GM21717 (cell line): ENCODE measurements at regions not wholly inside any gene's neighbourhood (a gene's known extent, or its start where the extent isn't known, plus 50 kb on each side); places are given as distances from the start of the nearest gene placed in this dataset.
"Not testable (repeated sequence)": the region's sequence is repeated elsewhere in the genome, so short reads cannot be mapped to it uniquely, and the experiment has no call there.

Experiments
- ATAC-seq: cut with Tn5 transposase; IDR thresholded peaks from one replicate; pipeline ENCODE4 v1.9.1; 2021; ENCODE audit warnings: mild to moderate bottlenecking, moderate library complexity; ENCODE audit not compliant: unreplicated experiment

GRCh38 chrX:124690495-124690894 lies 344.1 kb downstream of the SH2D1A start:
- no peak for ATAC-seq

GRCh38 chrX:124699876-124700275 lies 353.5 kb downstream of the SH2D1A start:
- no peak for ATAC-seq

DNA sequence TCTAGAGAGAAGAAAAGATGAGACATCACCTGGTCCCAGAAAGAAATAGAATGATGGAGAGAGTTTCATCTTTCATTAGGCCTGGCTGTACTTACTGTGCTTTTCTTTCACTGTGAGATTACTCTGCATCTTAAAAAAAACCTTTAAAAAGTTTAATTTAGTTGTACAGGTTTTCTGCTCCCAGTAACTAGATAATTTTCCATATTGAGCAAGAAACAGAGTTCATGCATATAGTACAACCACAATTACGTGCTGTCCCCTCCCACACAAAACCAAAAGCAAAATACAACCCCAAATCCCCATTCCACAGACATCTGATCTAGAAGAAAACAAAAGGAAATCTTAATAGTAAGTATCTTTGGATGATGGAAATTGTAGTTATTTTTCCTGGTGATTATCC lies 371.2 kb downstream of the SH2D1A start:
- no peak for ATAC-seq

DNA sequence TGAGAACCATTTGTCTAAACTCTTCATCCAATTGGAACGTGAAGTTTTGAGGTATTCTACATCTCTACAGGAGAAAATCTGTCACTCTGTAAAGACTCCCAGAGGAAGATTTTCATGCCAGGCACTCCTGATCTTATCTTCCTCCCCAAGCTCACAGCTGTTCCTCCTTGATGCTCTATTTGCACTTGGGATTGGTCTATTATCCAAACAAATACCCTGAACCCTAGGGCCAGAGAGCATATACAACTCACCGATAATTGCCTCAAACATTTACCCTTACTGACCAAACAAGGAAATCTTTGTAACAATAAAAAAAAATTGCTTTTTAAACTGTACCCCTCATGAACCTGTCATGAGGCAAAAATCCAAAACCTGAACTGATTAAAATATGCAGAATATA lies 372.7 kb downstream of the SH2D1A start:
- no peak for ATAC-seq

DNA sequence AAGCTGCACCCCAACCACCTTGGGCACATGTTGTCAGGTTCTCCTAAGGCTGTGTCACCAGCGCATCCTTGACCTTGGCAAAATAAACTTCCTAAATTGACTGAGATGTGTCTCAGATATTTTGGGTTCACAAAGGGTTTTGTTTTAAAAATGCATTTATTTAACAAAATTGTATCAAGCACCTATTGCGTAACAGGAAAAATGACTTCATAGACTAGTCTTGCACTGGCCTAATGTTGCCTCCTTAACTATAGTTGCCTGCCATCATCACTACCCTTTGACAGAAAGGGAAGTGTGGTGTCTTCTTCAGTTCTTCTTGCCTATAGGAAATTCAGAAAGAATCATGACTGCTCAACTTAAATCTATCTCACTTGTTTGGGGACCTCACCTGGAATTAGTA lies 374.2 kb downstream of the SH2D1A start:
- ATAC-seq: no peak

DNA sequence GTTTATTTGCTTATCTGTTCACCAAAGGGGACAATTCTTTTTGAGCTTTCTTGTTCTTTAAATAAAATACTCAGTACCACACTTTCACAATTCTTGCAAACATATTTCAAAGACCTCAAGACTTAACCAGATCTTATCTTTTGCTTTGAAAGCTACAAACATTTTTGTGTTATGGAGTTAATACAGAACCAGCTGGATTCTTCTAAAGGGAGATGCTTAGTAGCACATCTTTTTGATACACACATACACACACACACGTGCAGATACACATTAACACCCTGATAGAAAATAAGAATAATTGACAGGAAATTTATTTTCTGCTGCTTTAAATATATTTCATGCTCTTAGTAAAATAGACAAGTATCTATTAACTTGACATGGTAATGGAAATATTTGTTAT lies 379.1 kb downstream of the SH2D1A start:
- no peak for ATAC-seq

- no peak for ATAC-seq
Observed at GRCh38 chrX:124726292-124726691, 379.9 kb downstream of the SH2D1A start.

- ATAC-seq: no peak
Observed at GRCh38 chrX:124726881-124727280, 380.5 kb downstream of the SH2D1A start.

DNA sequence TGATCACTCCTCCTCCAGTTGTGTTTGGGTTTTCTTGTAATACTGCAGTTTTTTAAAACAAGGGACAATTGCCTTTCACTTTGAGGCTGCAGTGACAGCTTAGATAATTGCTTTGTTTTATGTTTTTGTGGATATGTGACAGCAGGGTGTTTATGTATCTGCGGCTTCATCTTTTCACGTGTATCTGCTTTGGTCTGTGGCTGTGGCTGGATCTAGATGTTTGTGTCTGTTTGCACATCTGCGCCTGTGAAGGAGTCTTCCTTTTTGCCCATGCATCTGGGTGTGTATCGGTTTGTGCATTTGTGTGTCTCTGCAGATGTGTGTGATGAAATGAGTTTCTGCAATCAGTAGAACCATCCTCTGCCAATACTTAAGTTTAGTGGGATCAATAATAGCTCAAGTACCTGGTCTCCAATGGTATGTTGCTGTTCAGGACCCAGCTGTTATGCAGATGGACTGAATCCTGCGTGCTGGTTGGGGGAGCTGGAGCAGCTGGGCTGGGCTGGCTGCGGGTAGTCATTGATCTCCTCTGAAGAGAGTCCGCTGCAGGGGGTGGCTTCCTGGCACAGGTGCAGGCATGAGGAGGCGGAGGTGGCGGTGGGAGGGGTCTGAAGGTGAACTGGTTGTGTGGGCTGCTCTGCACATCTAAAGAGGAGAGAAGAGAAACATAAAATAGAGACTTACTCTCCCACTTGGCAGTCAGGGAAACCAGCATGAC lies 390.3 kb downstream of the SH2D1A start:
- ATAC-seq: no peak

DNA sequence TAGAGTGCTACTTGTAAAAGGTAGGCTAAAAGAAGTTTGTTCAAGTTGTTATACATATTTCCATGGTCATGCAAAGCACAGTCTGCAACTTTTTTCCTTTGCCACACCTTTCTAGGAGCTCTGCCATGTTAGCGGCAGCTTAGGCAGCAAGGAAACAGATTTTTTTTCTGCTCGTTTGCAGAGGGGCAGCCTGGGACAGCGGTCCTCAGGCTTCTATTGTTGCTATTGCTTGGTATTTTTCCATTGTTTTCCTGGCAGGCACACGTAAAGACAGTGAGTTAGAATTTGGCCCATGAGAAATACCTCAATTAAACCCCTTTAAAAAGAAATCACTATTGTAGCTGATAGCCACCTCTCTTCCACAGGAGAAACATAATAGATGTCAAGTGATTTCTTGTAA lies 391.4 kb downstream of the SH2D1A start:
- no peak for ATAC-seq

DNA sequence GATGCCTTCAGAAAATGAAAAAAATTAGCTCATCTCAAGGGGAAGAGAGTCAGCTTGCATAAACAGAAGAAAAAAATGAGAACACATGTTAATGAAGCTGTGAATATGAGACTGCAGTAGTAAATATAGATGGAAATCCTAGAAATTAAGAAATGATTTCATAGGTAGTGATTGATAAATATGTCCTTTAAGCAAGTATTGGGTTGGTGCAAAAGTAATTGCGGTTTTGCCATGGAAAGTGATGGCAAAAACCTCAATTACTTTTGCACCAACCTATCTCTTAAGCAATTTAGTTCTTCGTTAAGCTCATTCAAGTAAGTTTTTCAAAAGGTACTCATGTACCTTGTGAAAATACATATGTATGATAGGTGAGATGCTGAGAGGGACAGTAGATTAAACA lies 400.9 kb downstream of the SH2D1A start:
- ATAC-seq: no peak

DNA sequence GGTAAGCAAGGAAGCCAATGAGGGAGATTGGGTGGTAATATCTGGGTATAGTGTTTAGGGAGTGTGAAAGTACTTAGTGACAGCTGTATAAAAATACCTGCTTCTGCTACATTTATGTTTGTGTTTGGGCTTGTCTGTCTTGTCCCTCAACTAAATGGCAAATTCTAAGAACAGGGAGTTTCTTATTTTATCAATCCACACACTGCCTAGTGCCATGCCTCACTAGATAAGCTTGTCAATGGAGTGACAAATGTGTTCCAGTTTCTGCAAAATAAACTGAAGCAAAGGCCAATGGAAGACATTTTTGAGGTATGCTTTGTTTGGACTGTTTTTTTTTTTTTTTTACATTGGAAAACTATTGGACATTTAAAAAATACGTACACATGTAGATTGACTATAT lies 418.0 kb downstream of the SH2D1A start:
- ATAC-seq: no peak

DNA sequence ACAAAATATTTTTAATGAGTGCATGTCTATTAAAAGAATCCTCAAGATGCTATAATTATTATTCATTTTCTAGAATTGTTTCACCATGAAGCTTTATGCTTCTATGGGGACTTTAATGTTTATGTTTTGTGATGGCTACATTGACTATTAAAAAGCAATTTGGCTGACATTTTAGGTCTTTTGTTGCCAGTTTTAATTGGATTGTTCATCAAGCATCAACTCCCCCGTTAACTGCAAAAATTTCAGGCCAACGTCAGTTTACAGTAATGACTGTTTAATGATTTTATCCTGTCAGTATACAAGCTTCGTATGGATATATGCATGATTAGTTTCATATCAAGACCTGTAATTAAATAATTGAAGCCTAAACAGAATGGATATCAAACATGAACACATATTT lies 422.8 kb downstream of the SH2D1A start:
- ATAC-seq: no peak

DNA sequence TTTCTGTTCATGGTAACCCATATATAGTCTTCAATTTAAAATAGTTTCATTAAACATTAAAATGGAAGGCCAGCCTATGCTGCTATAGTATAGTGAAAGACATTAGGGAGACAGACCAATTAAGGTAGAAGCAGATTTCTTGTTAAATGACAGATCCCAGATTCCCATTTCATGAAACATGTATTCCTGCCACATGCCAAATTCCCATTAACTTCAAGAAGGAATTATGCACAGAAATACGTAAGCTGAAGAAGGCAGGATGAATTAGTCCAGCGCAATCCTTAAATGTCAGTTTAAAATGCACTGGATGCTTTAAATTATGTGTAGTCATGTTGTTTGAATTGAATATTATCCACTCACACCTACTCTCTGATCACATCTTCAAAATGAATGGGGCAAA lies 424.9 kb downstream of the SH2D1A start:
- ATAC-seq: no peak

GRCh38 chrX:124788253-124788652 lies 441.9 kb downstream of the SH2D1A start:
- not testable (repeated sequence) for ATAC-seq

- not testable (repeated sequence) for ATAC-seq
Observed at GRCh38 chrX:124789874-124790273, 443.5 kb downstream of the SH2D1A start.

GRCh38 chrX:124791492-124792095 lies 445.2 kb downstream of the SH2D1A start:
- no peak for ATAC-seq

GRCh38 chrX:124796989-124797388 lies 450.6 kb downstream of the SH2D1A start:
- ATAC-seq: no peak

DNA sequence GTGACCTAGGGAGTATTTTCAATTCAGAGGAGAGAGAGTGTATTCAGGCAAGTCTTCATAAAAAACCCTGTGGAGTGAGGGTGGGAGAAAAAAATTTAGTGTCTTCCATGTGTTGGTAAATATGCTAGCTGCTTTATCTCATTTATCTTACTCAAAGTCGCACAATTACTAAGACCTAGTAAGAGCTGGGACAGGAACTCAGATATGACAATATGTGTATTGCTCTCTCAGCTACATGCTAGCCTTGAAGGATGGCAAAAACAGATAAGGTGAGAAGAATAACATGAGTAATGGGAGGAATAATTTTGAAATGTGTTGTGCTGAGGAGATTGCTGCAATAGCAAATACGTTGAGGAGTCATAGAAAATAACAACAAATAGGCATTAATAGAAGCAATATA lies 458.6 kb downstream of the SH2D1A start:
- ATAC-seq: no peak

GRCh38 chrX:124805486-124805885 lies 459.1 kb downstream of the SH2D1A start:
- ATAC-seq: no peak

GRCh38 chrX:124814106-124814505 lies 467.7 kb downstream of the SH2D1A start:
- no peak for ATAC-seq

GRCh38 chrX:124818033-124818432 lies 471.7 kb downstream of the SH2D1A start:
- no peak for ATAC-seq

DNA sequence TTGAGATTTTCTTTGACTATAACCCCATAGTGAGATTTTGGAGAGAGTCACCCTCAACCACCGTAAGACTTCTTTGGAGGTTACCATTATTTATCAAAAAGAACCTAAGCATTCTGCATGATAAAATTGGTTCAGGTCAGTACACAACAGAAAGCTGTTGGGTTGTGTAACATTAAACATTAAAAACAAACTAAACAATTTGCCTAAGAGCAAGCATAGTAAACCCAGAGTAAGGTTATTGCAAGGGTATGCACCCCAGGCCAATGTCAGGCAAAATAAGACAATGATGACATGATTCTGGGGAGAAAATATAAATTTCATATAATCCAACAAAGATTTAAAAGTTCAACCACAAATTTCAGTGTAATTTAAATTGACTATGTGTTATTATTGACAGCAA lies 472.4 kb downstream of the SH2D1A start:
- no peak for ATAC-seq
